ENCODE measurements at regions not wholly inside any gene's neighbourhood (a gene's known extent, or its start where the extent isn't known, plus 50 kb on each side); places are given as distances from the start of the nearest gene placed in this dataset.

GRCh38 chrX:63959975-63960374 is 175.0 kb upstream of the ARHGEF9 start:
- DNase-seq (ENCODE audit: low read depth, low spot score): no peak
- in situ Hi-C loops (cut with HindIII; ENCODE audit: low sequenced_read_pairs): no loop called here
- H3K4me3 ChIP-seq (ENCODE audit: low read depth, low read length): no peak overlapping the region
- TF ChIP-seq CTCF (IDR thresholded peaks at IDR 0.05; ENCODE audit: low read depth, low read length): no peak

GRCh38 chrX:63958134-63958865 is 173.3 kb upstream of the ARHGEF9 start:
- no peak for DNase-seq (ENCODE audit: low read depth, low spot score)
- no peak for TF ChIP-seq CTCF (IDR thresholded peaks at IDR 0.05; ENCODE audit: low read depth, low read length)
- in situ Hi-C loops (cut with HindIII; ENCODE audit: low sequenced_read_pairs): no loop called here

GRCh38 chrX:63935835-63936234 is 150.8 kb upstream of the ARHGEF9 start:
- in situ Hi-C loops (cut with HindIII; ENCODE audit: low sequenced_read_pairs): no loop called here
- no peak for TF ChIP-seq CTCF (IDR thresholded peaks at IDR 0.05; ENCODE audit: low read depth, low read length)
- no peak overlapping the region for H3K4me3 ChIP-seq (ENCODE audit: low read depth, low read length)
- no peak for DNase-seq (ENCODE audit: low read depth, low spot score)

More at GRCh38 chrX:63958134-63958865, 173.3 kb upstream of the ARHGEF9 start:
- H3K4me3 ChIP-seq (ENCODE audit: low read depth, low read length): no peak overlapping the region

GRCh38 chrX:63934791-63935190 is 149.8 kb upstream of the ARHGEF9 start:
- in situ Hi-C loops (cut with HindIII; ENCODE audit: low sequenced_read_pairs): no loop called here
- H3K4me3 ChIP-seq (ENCODE audit: low read depth, low read length): no peak overlapping the region
- DNase-seq (ENCODE audit: low read depth, low spot score): no peak
- TF ChIP-seq CTCF (IDR thresholded peaks at IDR 0.05; ENCODE audit: low read depth, low read length): no peak

GRCh38 chrX:63934160-63934559 is 149.1 kb upstream of the ARHGEF9 start:
- no peak overlapping the region for H3K4me3 ChIP-seq (ENCODE audit: low read depth, low read length)
- no peak for TF ChIP-seq CTCF (IDR thresholded peaks at IDR 0.05; ENCODE audit: low read depth, low read length)
- in situ Hi-C loops (cut with HindIII; ENCODE audit: low sequenced_read_pairs): no loop called here
- DNase-seq (ENCODE audit: low read depth, low spot score): no peak

GRCh38 chrX:63932907-63933306 is 147.9 kb upstream of the ARHGEF9 start:
- DNase-seq (ENCODE audit: low read depth, low spot score): no peak
- in situ Hi-C loops (cut with HindIII; ENCODE audit: low sequenced_read_pairs): no loop called here
- no peak overlapping the region for H3K4me3 ChIP-seq (ENCODE audit: low read depth, low read length)
- no peak for TF ChIP-seq CTCF (IDR thresholded peaks at IDR 0.05; ENCODE audit: low read depth, low read length)
